GM19238 (cell line): ENCODE measurements at regions not wholly inside any gene's neighbourhood (a gene's known extent, or its start where the extent isn't known, plus 50 kb on each side); places are given as distances from the start of the nearest gene placed in this dataset.
"Not testable (repeated sequence)": the region's sequence is repeated elsewhere in the genome, so short reads cannot be mapped to it uniquely, and the experiment has no call there.

ENCODE experiments used
- DNase-seq: peaks from one replicate; pipeline ENCODE4 v3.0.0; 2011; ENCODE audit warnings: low spot score; ENCODE audit not compliant: insufficient read length

- DNase-seq: no peak
Measured at GRCh38 chr2:64874593-64874992, 114.6 kb upstream of the SLC1A4 start.

- no peak for DNase-seq
Measured at GRCh38 chr2:64875368-64875767, 113.8 kb upstream of the SLC1A4 start.

- DNase-seq: no peak
Measured at GRCh38 chr2:64876137-64876647, 113.0 kb upstream of the SLC1A4 start.

- DNase-seq: no peak
Measured at GRCh38 chr2:64879745-64880144, 109.5 kb upstream of the SLC1A4 start.

- DNase-seq: no peak
Measured at GRCh38 chr2:64880193-64880951, 108.8 kb upstream of the SLC1A4 start.

- DNase-seq: no peak
Measured at GRCh38 chr2:64881037-64881492, 108.1 kb upstream of the SLC1A4 start.

GRCh38 chr2:64887565-64887964, 101.6 kb upstream of the SLC1A4 start:
- no peak for DNase-seq

- no peak for DNase-seq
Measured at GRCh38 chr2:64888591-64889309, 100.4 kb upstream of the SLC1A4 start.

- DNase-seq: no peak
Measured at GRCh38 chr2:64889803-64890202, 99.4 kb upstream of the SLC1A4 start.

GRCh38 chr2:64896572-64896971, 92.6 kb upstream of the SLC1A4 start:
- not testable (repeated sequence) for DNase-seq

GRCh38 chr2:64899081-64899865, 89.9 kb upstream of the SLC1A4 start:
- DNase-seq: no peak

- not testable (repeated sequence) for DNase-seq
Measured at GRCh38 chr2:64899876-64900275, 89.3 kb upstream of the SLC1A4 start.

GRCh38 chr2:64904413-64905329, 84.5 kb upstream of the SLC1A4 start:
- no peak for DNase-seq

- no peak for DNase-seq
Measured at GRCh38 chr2:64905338-64906024, 83.7 kb upstream of the SLC1A4 start.

GRCh38 chr2:64906853-64907536, 82.2 kb upstream of the SLC1A4 start:
- DNase-seq: no peak

GRCh38 chr2:64908406-64908805, 80.8 kb upstream of the SLC1A4 start:
- no peak for DNase-seq

- DNase-seq: no peak
Measured at GRCh38 chr2:64910523-64910922, 78.7 kb upstream of the SLC1A4 start.

GRCh38 chr2:64910972-64911433, 78.2 kb upstream of the SLC1A4 start:
- no peak for DNase-seq

GRCh38 chr2:64913357-64913869, 75.8 kb upstream of the SLC1A4 start:
- DNase-seq: no peak
